ENCODE measurements at regions not wholly inside any gene's neighbourhood (a gene's known extent, or its start where the extent isn't known, plus 50 kb on each side); places are given as distances from the start of the nearest gene placed in this dataset.

GRCh38 chr1:96521010-96521409, 200.6 kb upstream of the PTBP2 start:
- TF ChIP-seq, protein P1, sequence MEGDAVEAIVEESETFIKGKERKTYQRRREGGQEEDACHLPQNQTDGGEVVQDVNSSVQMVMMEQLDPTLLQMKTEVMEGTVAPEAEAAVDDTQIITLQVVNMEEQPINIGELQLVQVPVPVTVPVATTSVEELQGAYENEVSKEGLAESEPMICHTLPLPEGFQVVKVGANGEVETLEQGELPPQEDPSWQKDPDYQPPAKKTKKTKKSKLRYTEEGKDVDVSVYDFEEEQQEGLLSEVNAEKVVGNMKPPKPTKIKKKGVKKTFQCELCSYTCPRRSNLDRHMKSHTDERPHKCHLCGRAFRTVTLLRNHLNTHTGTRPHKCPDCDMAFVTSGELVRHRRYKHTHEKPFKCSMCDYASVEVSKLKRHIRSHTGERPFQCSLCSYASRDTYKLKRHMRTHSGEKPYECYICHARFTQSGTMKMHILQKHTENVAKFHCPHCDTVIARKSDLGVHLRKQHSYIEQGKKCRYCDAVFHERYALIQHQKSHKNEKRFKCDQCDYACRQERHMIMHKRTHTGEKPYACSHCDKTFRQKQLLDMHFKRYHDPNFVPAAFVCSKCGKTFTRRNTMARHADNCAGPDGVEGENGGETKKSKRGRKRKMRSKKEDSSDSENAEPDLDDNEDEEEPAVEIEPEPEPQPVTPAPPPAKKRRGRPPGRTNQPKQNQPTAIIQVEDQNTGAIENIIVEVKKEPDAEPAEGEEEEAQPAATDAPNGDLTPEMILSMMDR (conservative IDR thresholded peaks at IDR 0.05; ENCODE audit: low read length): no peak
- no peak for TF ChIP-seq EZH2phosphoT487 (IDR thresholded peaks at IDR 0.05; ENCODE audit: borderline replicate concordance)
